22Rv1 (cell line): ENCODE measurements at regions not wholly inside any gene's neighbourhood (a gene's known extent, or its start where the extent isn't known, plus 50 kb on each side); places are given as distances from the start of the nearest gene placed in this dataset.

Experiments
- CTCF ChIP-seq: fragments of 450-650 bp; IDR thresholded peaks from 2 replicates; pipeline ENCODE4 v1.5.1; 2017; ENCODE audit warnings: mild to moderate bottlenecking
- ZFX ChIP-seq: fragments of 450-650 bp; IDR thresholded peaks from 2 replicates; pipeline ENCODE4 v1.6.1; 2017; ENCODE audit warnings: antibody characterized with exemption, borderline replicate concordance

GRCh38 chr3:194197396-194197960 is 61.5 kb downstream of the HES1 start:
- TF ChIP-seq CTCF (no peak), ZFX (no peak)
